ENCODE measurements at regions not wholly inside any gene's neighbourhood (a gene's known extent, or its start where the extent isn't known, plus 50 kb on each side); places are given as distances from the start of the nearest gene placed in this dataset.

GRCh38 chr7:91630581-91631380, 249.7 kb downstream of the MTERF1 start:
- Histone ChIP-seq H3K4me3 (ENCODE audit: low read length) (no peak overlapping the region), H3K9me3 (ENCODE audit: control insufficient read depth, insufficient read depth, low read length) (peaks cover 4% of the 10 kb centered on the region), H3K4me1 (ENCODE audit: control insufficient read depth, insufficient read depth, low read length) (no peaks in the 10 kb centered on the region), H3K27me3 (ENCODE audit: control insufficient read depth, insufficient read depth, low read length) (no peaks in the 10 kb centered on the region), H3K36me3 (ENCODE audit: control insufficient read depth, insufficient read depth, low read length) (no peaks in the 10 kb centered on the region), H3K27ac (ENCODE audit: low read length) (no peak overlapping the region)
- DNase-seq (no peak), ATAC-seq (no peak)
- TF ChIP-seq CTCF (IDR thresholded peaks at IDR 0.05) = no peak
- H3K27ac Mint-ChIP-seq = no peak overlapping the region
- H3K36me3 Mint-ChIP-seq = peaks cover 6% of the 10 kb centered on the region
- no peaks in the 10 kb centered on the region for H3K4me1 Mint-ChIP-seq
- H3K4me3 Mint-ChIP-seq = no peak overlapping the region
- WGBS (ENCODE audit: insufficient coverage) = 100% methylated on average over 1 of the region's 1 CpG
- no peaks in the 10 kb centered on the region for H3K27me3 Mint-ChIP-seq (ENCODE audit: low read depth in 2 of 2)
- intact Hi-C loops (cut with micrococcal nuclease) = no loop called here
- H3K9me3 Mint-ChIP-seq = peaks cover 4 to 10% of the 10 kb centered on the region in 2 donors

GRCh38 chr7:91632234-91632940, 248.1 kb downstream of the MTERF1 start:
- peaks cover 6% of the 10 kb centered on the region for H3K36me3 Mint-ChIP-seq
- no peaks in the 10 kb centered on the region for H3K4me1 ChIP-seq (ENCODE audit: control insufficient read depth, insufficient read depth, low read length)
- no peak overlapping the region for H3K4me3 ChIP-seq (ENCODE audit: low read length)
- no peak for TF ChIP-seq CTCF (IDR thresholded peaks at IDR 0.05)
- H3K9me3 Mint-ChIP-seq = peaks cover 4 to 8% of the 10 kb centered on the region in 2 donors
- H3K27ac ChIP-seq (ENCODE audit: low read length) = no peak overlapping the region
- no peak overlapping the region for H3K4me3 Mint-ChIP-seq
- intact Hi-C loops (cut with micrococcal nuclease) = no loop called here
- peaks cover 7% of the 10 kb centered on the region for H3K9me3 ChIP-seq (ENCODE audit: control insufficient read depth, insufficient read depth, low read length)
- no peaks in the 10 kb centered on the region for H3K27me3 Mint-ChIP-seq (ENCODE audit: low read depth in 2 of 2)
- ATAC-seq (no peak), DNase-seq (no peak)
- no peaks in the 10 kb centered on the region for H3K27me3 ChIP-seq (ENCODE audit: control insufficient read depth, insufficient read depth, low read length)
- 59% methylated on average over 2 of the region's 3 CpGs for WGBS (ENCODE audit: insufficient coverage)
- H3K36me3 ChIP-seq (ENCODE audit: control insufficient read depth, insufficient read depth, low read length) = no peaks in the 10 kb centered on the region
- no peaks in the 10 kb centered on the region for H3K4me1 Mint-ChIP-seq
- no peak overlapping the region for H3K27ac Mint-ChIP-seq

- Mint-ChIP-seq H3K27me3 (ENCODE audit: low read depth in 2 of 2) (no peaks in the 10 kb centered on the region), H3K4me3 (no peak overlapping the region), H3K4me1 (no peaks in the 10 kb centered on the region), H3K27ac (no peak overlapping the region), H3K36me3 (peaks cover 6% of the 10 kb centered on the region), H3K9me3 (peaks cover 6 to 8% of the 10 kb centered on the region in 2 donors)
- Histone ChIP-seq H3K9me3 (ENCODE audit: control insufficient read depth, insufficient read depth, low read length) (peaks cover 7% of the 10 kb centered on the region), H3K27me3 (ENCODE audit: control insufficient read depth, insufficient read depth, low read length) (no peaks in the 10 kb centered on the region), H3K4me3 (ENCODE audit: low read length) (no peak overlapping the region), H3K4me1 (ENCODE audit: control insufficient read depth, insufficient read depth, low read length) (no peaks in the 10 kb centered on the region), H3K36me3 (ENCODE audit: control insufficient read depth, insufficient read depth, low read length) (no peaks in the 10 kb centered on the region), H3K27ac (ENCODE audit: low read length) (no peak overlapping the region)
- no peak for TF ChIP-seq CTCF (IDR thresholded peaks at IDR 0.05)
- no peak for DNase-seq
- 96% methylated on average over 8 of the region's 8 CpGs for WGBS (ENCODE audit: insufficient coverage)
- ATAC-seq = no peak
- intact Hi-C loops (cut with micrococcal nuclease) = no loop called here
Observed at GRCh38 chr7:91633013-91633441, 247.5 kb downstream of the MTERF1 start.

All from natural killer cell (primary cell).